Stimulated activated CD4-positive, alpha-beta T cell treated with anti-CD3 and anti-CD28 coated beads, Interleukin-15, amount 100 ng/mL, for 1 hour (primary cell): ENCODE measurements at regions not wholly inside any gene's neighbourhood (a gene's known extent, or its start where the extent isn't known, plus 50 kb on each side); places are given as distances from the start of the nearest gene placed in this dataset.
"Not testable (repeated sequence)": the region's sequence is repeated elsewhere in the genome, so short reads cannot be mapped to it uniquely, and the experiment has no call there.

Experiments
- DNase-seq, 2 donors: peaks; one replicate each; pipeline ENCODE4 v3.0.0-alpha.2; 2020; ENCODE audit warnings: low read depth in 1 of 2, low spot score in 1 of 2

- no peak for DNase-seq
These were observed 1047.7 kb downstream of the BRD1 start for GRCh38 chr22:48779661-48780596.

GRCh38 chr22:48779211-48779643 lies 1048.4 kb downstream of the BRD1 start:
- DNase-seq = no peak

- DNase-seq = no peak
These were observed 1049.1 kb downstream of the BRD1 start for GRCh38 chr22:48778308-48779195.

GRCh38 chr22:48772286-48772907 lies 1055.3 kb downstream of the BRD1 start:
- DNase-seq = no peak

- no peak for DNase-seq
These were observed 1062.1 kb downstream of the BRD1 start for GRCh38 chr22:48765595-48765994.

GRCh38 chr22:48761546-48761945 lies 1066.1 kb downstream of the BRD1 start:
- DNase-seq = no peak

GRCh38 chr22:48760481-48761390 lies 1066.9 kb downstream of the BRD1 start:
- DNase-seq = no peak

- DNase-seq = no peak
These were observed 1068.5 kb downstream of the BRD1 start for GRCh38 chr22:48758881-48759875.

GRCh38 chr22:48757985-48758561 lies 1069.6 kb downstream of the BRD1 start:
- DNase-seq = no peak

- DNase-seq = no peak
These were observed 1070.1 kb downstream of the BRD1 start for GRCh38 chr22:48757581-48757980.

GRCh38 chr22:48757135-48757534 lies 1070.5 kb downstream of the BRD1 start:
- not testable (repeated sequence) for DNase-seq

- no peak for DNase-seq
These were observed 1071.2 kb downstream of the BRD1 start for GRCh38 chr22:48756146-48757111.

GRCh38 chr22:48755059-48755949 lies 1072.4 kb downstream of the BRD1 start:
- no peak for DNase-seq

- DNase-seq = no peak
These were observed 1073.0 kb downstream of the BRD1 start for GRCh38 chr22:48754611-48755058.

GRCh38 chr22:48753752-48754517 lies 1073.7 kb downstream of the BRD1 start:
- no peak for DNase-seq

GRCh38 chr22:48753381-48753730 lies 1074.3 kb downstream of the BRD1 start:
- no peak for DNase-seq
